ENCODE measurements at regions not wholly inside any gene's neighbourhood (a gene's known extent, or its start where the extent isn't known, plus 50 kb on each side); places are given as distances from the start of the nearest gene placed in this dataset.

GRCh38 chr9:115998666-115999065 lies 154.9 kb upstream of the PAPPA start:
- no peak for TF ChIP-seq CTCF (IDR thresholded peaks at IDR 0.05)
- no peak for TF ChIP-seq POLR2A (IDR thresholded peaks at IDR 0.05)

All from upper lobe of left lung (tissue), 4 donors.